OCI-LY3 (cell line): ENCODE measurements at regions not wholly inside any gene's neighbourhood (a gene's known extent, or its start where the extent isn't known, plus 50 kb on each side); places are given as distances from the start of the nearest gene placed in this dataset.
"Not testable (repeated sequence)": the region's sequence is repeated elsewhere in the genome, so short reads cannot be mapped to it uniquely, and the experiment has no call there.

ENCODE experiments used
- H2AFZ ChIP-seq: fragments of 200-600, 300-600 bp; shearing (Covaris generic); 2 replicates; pipeline ENCODE4 v1.6.0; 2014; ENCODE audit warnings: antibody characterized with exemption, low read depth, low read length
- H3K27ac ChIP-seq: fragments of 200-600, 300-600 bp; sonication (generic); 2 replicates; pipeline ENCODE4 v1.5.1; 2014; ENCODE audit warnings: mild to moderate bottlenecking, low read length, moderate library complexity, mixed read lengths
- H3K27me3 ChIP-seq: fragments of 200-600, 300-600 bp; sonication (generic); 2 replicates; pipeline ENCODE4 v1.6.1; 2014; ENCODE audit warnings: low read depth, low read length, mixed read lengths
- H3K36me3 ChIP-seq: fragments of 200-600, 300-600 bp; sonication (generic); replicated peaks from 2 replicates; pipeline ENCODE3; 2014; ENCODE audit warnings: low read depth, low read length, mixed read lengths
- H3K4me1 ChIP-seq: fragments of 300-600, 200-600 bp; sonication (generic); 2 replicates; pipeline ENCODE4 v1.6.1; 2014; ENCODE audit warnings: low read length, mixed read lengths
- H3K4me2 ChIP-seq: fragments of 200-600, 300-600 bp; sonication (generic); 2 replicates; pipeline ENCODE4 v1.6.1; 2014; ENCODE audit warnings: low read length, mixed read lengths
- H3K4me3 ChIP-seq: fragments of 300-600, 200-600 bp; sonication (generic); 2 replicates; pipeline ENCODE4 v1.5.1; 2014; ENCODE audit warnings: antibody characterized with exemption, mild to moderate bottlenecking, low read length, moderate library complexity
- H3K79me2 ChIP-seq: fragments of 300-600, 200-600 bp; shearing (Covaris generic); 2 replicates; pipeline ENCODE4 v1.6.1; 2014; ENCODE audit warnings: mild to moderate bottlenecking, low read length, mixed read lengths
- H3K9ac ChIP-seq: fragments of 300-600, 200-600 bp; shearing (Covaris generic); 2 replicates; pipeline ENCODE4 v1.6.0; 2014; ENCODE audit warnings: mild to moderate bottlenecking, low read length, moderate library complexity
- H3K9me3 ChIP-seq: fragments of 200-600, 300-600 bp; shearing (Covaris generic); 2 replicates; pipeline ENCODE4 v1.6.1; 2014; ENCODE audit warnings: low read length, mixed read lengths; ENCODE audit not compliant: insufficient read depth
- H4K20me1 ChIP-seq: fragments of 200-600, 300-600 bp; sonication (generic); 2 replicates; pipeline ENCODE4 v1.6.1; 2016; ENCODE audit warnings: low read length, mixed read lengths; ENCODE audit not compliant: insufficient read depth
- CTCF ChIP-seq: fragments of 200-600, 300-600 bp; sonication (generic); IDR thresholded peaks from 2 replicates; pipeline ENCODE4 v1.5.1; 2014; ENCODE audit warnings: antibody characterized with exemption, low read length, low read depth
- EZH2phosphoT487 ChIP-seq: fragments of 200-600 bp; shearing (Covaris generic); IDR thresholded peaks from 2 replicates; pipeline ENCODE4 v1.6.1; 2018; ENCODE audit warnings: antibody characterized with exemption, mixed run types, low read depth

- Histone ChIP-seq H3K36me3 (no peaks in the 10 kb centered on the region), H3K27ac (no peak overlapping the region), H3K4me2 (no peak overlapping the region), H3K4me3 (no peak overlapping the region), H3K9ac (no peak overlapping the region), H3K79me2 (no peaks in the 10 kb centered on the region), H3K27me3 (peaks cover 23% of the 10 kb centered on the region), H3K9me3 (no peaks in the 10 kb centered on the region), H4K20me1 (no peaks in the 10 kb centered on the region), H3K4me1 (no peaks in the 10 kb centered on the region), H2AFZ (no peak overlapping the region)
- TF ChIP-seq CTCF (no peak), EZH2phosphoT487 (no peak)
These were observed 60.9 kb downstream of the TMEM270 start for GRCh38 chr7:73921623-73922528.

- peaks cover 22% of the 10 kb centered on the region for H3K27me3 ChIP-seq
- H2AFZ ChIP-seq, H3K79me2 ChIP-seq, H4K20me1 ChIP-seq, H3K4me2 ChIP-seq, H3K4me3 ChIP-seq, H3K36me3 ChIP-seq, H3K27ac ChIP-seq, H3K4me1 ChIP-seq, H3K9me3 ChIP-seq, H3K9ac ChIP-seq: not testable (repeated sequence)
These were observed 67.7 kb downstream of the TMEM270 start for GRCh38 chr7:73928644-73929043.

- no peaks in the 10 kb centered on the region for H4K20me1 ChIP-seq
- no peaks in the 10 kb centered on the region for H3K9me3 ChIP-seq
- peaks cover 8% of the 10 kb centered on the region; the same call in 1 of the 2 replicates for H3K27me3 ChIP-seq
- no peaks in the 10 kb centered on the region for H3K36me3 ChIP-seq
- H3K79me2 ChIP-seq: no peaks in the 10 kb centered on the region
- no peak overlapping the region for H3K4me2 ChIP-seq
- H3K4me3 ChIP-seq: no peak overlapping the region
- no peaks in the 10 kb centered on the region for H3K4me1 ChIP-seq
- no peak overlapping the region for H2AFZ ChIP-seq
- TF ChIP-seq CTCF (no peak), EZH2phosphoT487 (no peak)
- no peak overlapping the region for H3K9ac ChIP-seq
- no peak overlapping the region for H3K27ac ChIP-seq
These were observed 70.5 kb downstream of the TMEM270 start for GRCh38 chr7:73931502-73931901.

GRCh38 chr7:73932364-73932763 is 71.4 kb downstream of the TMEM270 start:
- no peaks in the 10 kb centered on the region for H3K79me2 ChIP-seq
- no peak for TF ChIP-seq CTCF
- TF ChIP-seq EZH2phosphoT487: no peak
- H3K27ac ChIP-seq: no peak overlapping the region
- H3K9me3 ChIP-seq: no peaks in the 10 kb centered on the region
- no peaks in the 10 kb centered on the region for H3K36me3 ChIP-seq
- H3K9ac ChIP-seq: no peak overlapping the region
- no peaks in the 10 kb centered on the region for H3K27me3 ChIP-seq
- no peaks in the 10 kb centered on the region for H4K20me1 ChIP-seq
- H2AFZ ChIP-seq: no peak overlapping the region
- no peak overlapping the region for H3K4me3 ChIP-seq
- no peaks in the 10 kb centered on the region for H3K4me1 ChIP-seq
- no peak overlapping the region for H3K4me2 ChIP-seq
